IPS-20b (cell line): ENCODE measurements at regions not wholly inside any gene's neighbourhood (a gene's known extent, or its start where the extent isn't known, plus 50 kb on each side); places are given as distances from the start of the nearest gene placed in this dataset.

Source experiments
- H3K27ac ChIP-seq: one replicate; pipeline ENCODE4 v1.5.1; 2013; ENCODE audit warnings: low read length
- H3K27me3 ChIP-seq: 2 replicates; pipeline ENCODE4 v1.6.1; 2013; ENCODE audit warnings: mild to moderate bottlenecking, low read length, inconsistent platforms; ENCODE audit not compliant: insufficient read depth
- H3K36me3 ChIP-seq: 2 replicates; pipeline ENCODE4 v1.6.1; 2013; ENCODE audit warnings: low read depth, mild to moderate bottlenecking, inconsistent platforms, low read length, moderate library complexity; ENCODE audit not compliant: insufficient read depth
- H3K4me1 ChIP-seq: 2 replicates; pipeline ENCODE4 v1.6.1; 2013; ENCODE audit warnings: mild to moderate bottlenecking, control low read depth, inconsistent platforms, low read length, moderate library complexity; ENCODE audit not compliant: insufficient read depth
- H3K4me3 ChIP-seq: 2 replicates; pipeline ENCODE4 v1.5.1; 2013; ENCODE audit warnings: mild to moderate bottlenecking, low read length, inconsistent platforms
- H3K9ac ChIP-seq: 2 replicates; pipeline ENCODE4 v1.6.1; 2013; ENCODE audit warnings: low read depth, mild to moderate bottlenecking, inconsistent platforms, low read length, moderate library complexity
- H3K9me3 ChIP-seq: 2 replicates; pipeline ENCODE4 v1.6.1; 2013; ENCODE audit warnings: mild to moderate bottlenecking, low read depth, low read length, inconsistent platforms; ENCODE audit not compliant: insufficient read depth

- no peaks in the 10 kb centered on the region for H3K27me3 ChIP-seq
- H3K36me3 ChIP-seq, result no peaks in the 10 kb centered on the region
- H3K4me3 ChIP-seq, result no peak overlapping the region
- H3K4me1 ChIP-seq, result no peaks in the 10 kb centered on the region
- no peak overlapping the region for H3K27ac ChIP-seq
- no peak overlapping the region for H3K9ac ChIP-seq
- H3K9me3 ChIP-seq, result no peaks in the 10 kb centered on the region; the same call in none of the 2 replicates
These were observed 550.3 kb upstream of the JARID2 start for GRCh38 chr6:14695579-14695978.

- Histone ChIP-seq H3K9ac (no peak overlapping the region), H3K4me1 (no peaks in the 10 kb centered on the region), H3K36me3 (no peaks in the 10 kb centered on the region), H3K27me3 (no peaks in the 10 kb centered on the region), H3K4me3 (no peak overlapping the region), H3K27ac (no peak overlapping the region), H3K9me3 (no peaks in the 10 kb centered on the region; the same call in none of the 2 replicates)
These were observed 549.5 kb upstream of the JARID2 start for GRCh38 chr6:14696367-14696766.

- H3K27ac ChIP-seq, result no peak overlapping the region
- no peaks in the 10 kb centered on the region for H3K36me3 ChIP-seq
These were observed 548.4 kb upstream of the JARID2 start for GRCh38 chr6:14697427-14697826.

GRCh38 chr6:14699803-14700601 lies 545.9 kb upstream of the JARID2 start:
- Histone ChIP-seq H3K27me3 (no peaks in the 10 kb centered on the region), H3K4me1 (no peaks in the 10 kb centered on the region), H3K36me3 (no peaks in the 10 kb centered on the region), H3K27ac (no peak overlapping the region), H3K4me3 (no peak overlapping the region), H3K9ac (no peak overlapping the region), H3K9me3 (no peaks in the 10 kb centered on the region; the same call in none of the 2 replicates)

More at GRCh38 chr6:14697427-14697826, 548.4 kb upstream of the JARID2 start:
- Histone ChIP-seq H3K27me3 (no peaks in the 10 kb centered on the region), H3K9me3 (no peaks in the 10 kb centered on the region; the same call in none of the 2 replicates), H3K9ac (no peak overlapping the region), H3K4me1 (no peaks in the 10 kb centered on the region), H3K4me3 (no peak overlapping the region)

GRCh38 chr6:14701946-14702345 lies 543.9 kb upstream of the JARID2 start:
- H3K36me3 ChIP-seq, result no peaks in the 10 kb centered on the region
- no peaks in the 10 kb centered on the region; the same call in none of the 2 replicates for H3K9me3 ChIP-seq
- no peaks in the 10 kb centered on the region for H3K4me1 ChIP-seq
- no peak overlapping the region for H3K9ac ChIP-seq
- H3K27ac ChIP-seq, result no peak overlapping the region
- no peak overlapping the region for H3K4me3 ChIP-seq
- H3K27me3 ChIP-seq, result no peaks in the 10 kb centered on the region

GRCh38 chr6:14702678-14703077 lies 543.2 kb upstream of the JARID2 start:
- Histone ChIP-seq H3K9ac (no peak overlapping the region), H3K27me3 (no peaks in the 10 kb centered on the region), H3K4me1 (no peaks in the 10 kb centered on the region), H3K9me3 (no peaks in the 10 kb centered on the region; the same call in none of the 2 replicates), H3K4me3 (no peak overlapping the region), H3K27ac (no peak overlapping the region), H3K36me3 (no peaks in the 10 kb centered on the region)

GRCh38 chr6:14703586-14703985 lies 542.3 kb upstream of the JARID2 start:
- Histone ChIP-seq H3K27ac (no peak overlapping the region), H3K9ac (no peak overlapping the region), H3K4me1 (no peaks in the 10 kb centered on the region)

GRCh38 chr6:14704383-14705271 lies 541.2 kb upstream of the JARID2 start:
- H3K9me3 ChIP-seq, result no peaks in the 10 kb centered on the region; the same call in none of the 2 replicates
- H3K36me3 ChIP-seq, result no peaks in the 10 kb centered on the region
- H3K9ac ChIP-seq, result no peak overlapping the region
- no peaks in the 10 kb centered on the region for H3K4me1 ChIP-seq
- no peak overlapping the region for H3K4me3 ChIP-seq
- H3K27ac ChIP-seq, result no peak overlapping the region
- H3K27me3 ChIP-seq, result no peaks in the 10 kb centered on the region

More at GRCh38 chr6:14703586-14703985, 542.3 kb upstream of the JARID2 start:
- Histone ChIP-seq H3K4me3 (no peak overlapping the region), H3K9me3 (no peaks in the 10 kb centered on the region; the same call in none of the 2 replicates), H3K36me3 (no peaks in the 10 kb centered on the region), H3K27me3 (no peaks in the 10 kb centered on the region)

- Histone ChIP-seq H3K36me3 (no peaks in the 10 kb centered on the region), H3K9ac (no peak overlapping the region), H3K27ac (no peak overlapping the region), H3K9me3 (peaks cover 4% of the 10 kb centered on the region; the same call in 1 of the 2 replicates), H3K4me3 (no peak overlapping the region), H3K4me1 (no peaks in the 10 kb centered on the region), H3K27me3 (no peaks in the 10 kb centered on the region)
These were observed 540.0 kb upstream of the JARID2 start for GRCh38 chr6:14705841-14706377.

GRCh38 chr6:14706378-14706929 lies 539.4 kb upstream of the JARID2 start:
- no peak overlapping the region for H3K27ac ChIP-seq
- H3K9me3 ChIP-seq, result peaks cover 4% of the 10 kb centered on the region; the same call in 1 of the 2 replicates
- H3K4me1 ChIP-seq, result no peaks in the 10 kb centered on the region
- H3K9ac ChIP-seq, result no peak overlapping the region
- no peaks in the 10 kb centered on the region for H3K27me3 ChIP-seq
- no peak overlapping the region for H3K4me3 ChIP-seq
- no peaks in the 10 kb centered on the region for H3K36me3 ChIP-seq

GRCh38 chr6:14707276-14707675 lies 538.6 kb upstream of the JARID2 start:
- H3K4me3 ChIP-seq, result no peak overlapping the region
- no peak overlapping the region for H3K9ac ChIP-seq
- H3K4me1 ChIP-seq, result no peaks in the 10 kb centered on the region
- no peak overlapping the region for H3K27ac ChIP-seq
- no peaks in the 10 kb centered on the region for H3K36me3 ChIP-seq
- H3K9me3 ChIP-seq, result peaks cover 4% of the 10 kb centered on the region; the same call in 1 of the 2 replicates
- H3K27me3 ChIP-seq, result no peaks in the 10 kb centered on the region
